DOHH2 (cell line): ENCODE measurements at regions not wholly inside any gene's neighbourhood (a gene's known extent, or its start where the extent isn't known, plus 50 kb on each side); places are given as distances from the start of the nearest gene placed in this dataset.

Experiments used
- H3F3A ChIP-seq: fragments of 200-600 bp; sonication (generic), shearing (Covaris generic); 2 replicates; pipeline ENCODE4 v1.6.0; 2016; ENCODE audit warnings: antibody characterized with exemption, mild to moderate bottlenecking; ENCODE audit not compliant: control insufficient read depth, insufficient read depth
- H3K27ac ChIP-seq: fragments of 200-600 bp; sonication (generic); 2 replicates; pipeline ENCODE4 v1.5.1; 2014; ENCODE audit warnings: low read depth, mild to moderate bottlenecking, low read length, moderate library complexity
- H3K27me3 ChIP-seq: fragments of 200-600 bp; sonication (generic); 2 replicates; pipeline ENCODE4 v1.6.1; 2014; ENCODE audit warnings: mild to moderate bottlenecking, low read length, mixed read lengths; ENCODE audit not compliant: control insufficient read depth
- H3K36me3 ChIP-seq: fragments of 200-600 bp; sonication (generic); 2 replicates; pipeline ENCODE4 v1.6.1; 2014; ENCODE audit warnings: mild to moderate bottlenecking, low read length, moderate library complexity, mixed read lengths; ENCODE audit not compliant: control insufficient read depth
- H3K4me1 ChIP-seq: fragments of 200-600 bp; sonication (generic); 2 replicates; pipeline ENCODE4 v1.6.1; 2014; ENCODE audit warnings: mild to moderate bottlenecking, low read length, mixed read lengths; ENCODE audit not compliant: control insufficient read depth
- H3K4me2 ChIP-seq: fragments of 200-600 bp; sonication (generic); 2 replicates; pipeline ENCODE4 v1.6.0; 2014; ENCODE audit warnings: mild to moderate bottlenecking, low read length, moderate library complexity
- H3K4me3 ChIP-seq: fragments of 200-600 bp; sonication (generic); 2 replicates; pipeline ENCODE4 v1.5.1; 2014; ENCODE audit warnings: mild to moderate bottlenecking, low read length, mixed read lengths
- H3K79me2 ChIP-seq: fragments of 200-600 bp; sonication (generic); 2 replicates; pipeline ENCODE4 v1.6.1; 2014; ENCODE audit warnings: mild to moderate bottlenecking, low read length, mixed read lengths; ENCODE audit not compliant: control insufficient read depth
- H3K9me2 ChIP-seq: fragments of 200-600 bp; sonication (generic); replicated peaks from 2 replicates; pipeline ENCODE4 v1.6.1; 2014; ENCODE audit warnings: mild to moderate bottlenecking, low read length, mixed read lengths; ENCODE audit not compliant: control insufficient read depth
- H3K9me3 ChIP-seq: fragments of 200-600 bp; sonication (generic); 2 replicates; pipeline ENCODE4 v1.6.1; 2014; ENCODE audit warnings: antibody characterized with exemption, low read length, mixed read lengths; ENCODE audit not compliant: control insufficient read depth, insufficient read depth
- H4K20me1 ChIP-seq: fragments of 200-600 bp; sonication (generic); 2 replicates; pipeline ENCODE4 v1.6.0; 2014; ENCODE audit warnings: low read depth, mild to moderate bottlenecking, antibody characterized with exemption, low read length, moderate library complexity; ENCODE audit not compliant: control insufficient read depth, insufficient read depth
- CTCF ChIP-seq: fragments of 200-600 bp; sonication (generic); IDR thresholded peaks from one replicate; pipeline ENCODE4 v1.5.1; 2014; ENCODE audit warnings: antibody characterized with exemption, mild to moderate bottlenecking, low read depth, low read length; ENCODE audit not compliant: poor library complexity, severe bottlenecking
- EZH2phosphoT487 ChIP-seq: fragments of 200-600 bp; sonication (generic); IDR thresholded peaks from 2 replicates; pipeline ENCODE4 v1.6.1; 2017; ENCODE audit warnings: borderline replicate concordance, mild to moderate bottlenecking, antibody characterized with exemption, low read length, moderate library complexity, mixed read lengths

DNA sequence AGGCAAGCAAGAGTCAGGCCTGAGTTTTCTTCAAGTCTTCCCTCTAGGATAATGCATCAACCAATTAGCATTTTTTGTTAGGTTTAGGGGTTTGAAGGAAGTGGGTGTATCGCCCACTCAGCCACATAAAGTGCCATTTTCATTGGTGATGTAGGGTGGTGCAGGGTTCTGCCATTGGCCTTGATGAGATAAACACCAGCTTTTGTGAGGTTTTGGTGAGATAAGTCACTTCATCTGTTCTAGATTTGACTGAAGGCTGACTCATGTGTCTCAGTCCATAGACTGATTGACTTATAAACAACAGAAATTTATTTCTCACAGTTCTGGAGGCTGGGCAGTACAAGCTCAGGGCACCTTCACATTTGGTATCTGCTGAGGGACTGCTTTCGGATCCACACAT, 84.5 kb upstream of the C3orf80 start:
- 0 out of 2 replicates have a peak, but pooled peaks cover 4% of the 10 kb centered on the region for H3K9me3 ChIP-seq
- no peak overlapping the region for H3K27ac ChIP-seq
- TF ChIP-seq EZH2phosphoT487 = no peak
- TF ChIP-seq CTCF = no peak
- no peaks in the 10 kb centered on the region for H3K79me2 ChIP-seq
- H3K4me3 ChIP-seq = no peak overlapping the region
- H3K27me3 ChIP-seq = no peaks in the 10 kb centered on the region
- H4K20me1 ChIP-seq = no peaks in the 10 kb centered on the region
- H3K9me2 ChIP-seq = no peaks in the 10 kb centered on the region
- peaks cover 58% of the 10 kb centered on the region for H3K4me1 ChIP-seq
- no peaks in the 10 kb centered on the region for H3K36me3 ChIP-seq
- peaks cover 9% of the 10 kb centered on the region for H3F3A ChIP-seq
- no peak overlapping the region for H3K4me2 ChIP-seq

DNA sequence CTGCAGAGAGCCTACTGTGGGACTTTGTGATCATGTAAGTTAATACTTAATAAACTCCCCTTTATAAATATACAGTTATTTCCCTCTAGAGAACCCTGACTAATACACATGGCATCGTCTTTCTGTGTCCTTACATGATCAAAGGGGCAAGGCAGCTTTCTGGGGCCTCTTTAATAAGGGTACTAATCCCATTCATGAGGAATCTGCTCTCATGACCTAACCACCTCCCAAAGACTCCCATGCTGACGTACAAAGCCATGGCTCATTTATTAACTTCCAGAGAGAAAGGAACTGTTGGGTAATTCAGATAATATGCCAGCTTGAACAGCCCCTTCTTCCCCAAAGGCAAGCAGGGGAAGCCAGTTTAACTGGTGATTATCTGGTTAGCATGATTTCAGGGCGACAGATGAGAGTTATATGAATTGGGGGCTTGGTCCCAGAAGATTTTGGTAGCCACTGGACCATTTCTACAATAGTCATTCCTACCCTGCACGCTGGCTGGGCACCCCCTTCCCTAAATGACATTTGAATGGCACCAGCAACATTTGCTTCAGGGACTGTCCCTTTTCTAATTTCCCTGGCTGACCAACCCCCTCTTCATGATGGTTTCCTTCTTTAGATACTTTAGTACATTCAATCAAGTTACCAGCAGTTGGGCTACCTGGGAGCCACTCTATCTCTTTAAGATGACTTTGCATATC, 83.6 kb upstream of the C3orf80 start:
- H3K9me3 ChIP-seq = 0 out of 2 replicates have a peak, but pooled peaks cover 4% of the 10 kb centered on the region
- no peak overlapping the region for H3K27ac ChIP-seq
- no peak for TF ChIP-seq CTCF
- no peak for TF ChIP-seq EZH2phosphoT487
- H3K4me2 ChIP-seq = no peak overlapping the region
- no peaks in the 10 kb centered on the region for H3K36me3 ChIP-seq
- H3K27me3 ChIP-seq = no peaks in the 10 kb centered on the region
- no peaks in the 10 kb centered on the region for H3K79me2 ChIP-seq
- H3F3A ChIP-seq = peaks cover 3% of the 10 kb centered on the region
- H3K4me1 ChIP-seq = peaks cover 50% of the 10 kb centered on the region
- H3K4me3 ChIP-seq = no peak overlapping the region
- no peaks in the 10 kb centered on the region for H4K20me1 ChIP-seq
- H3K9me2 ChIP-seq = no peaks in the 10 kb centered on the region

- Histone ChIP-seq H3K4me1 (peaks cover 31% of the 10 kb centered on the region), H3F3A (no peaks in the 10 kb centered on the region), H3K36me3 (no peaks in the 10 kb centered on the region), H3K4me2 (no peak overlapping the region), H3K4me3 (no peak overlapping the region), H3K27ac (no peak overlapping the region), H3K79me2 (no peaks in the 10 kb centered on the region), H3K9me3 (0 out of 2 replicates have a peak, but pooled peaks cover 4% of the 10 kb centered on the region), H4K20me1 (no peaks in the 10 kb centered on the region), H3K9me2 (no peaks in the 10 kb centered on the region), H3K27me3 (no peaks in the 10 kb centered on the region)
- no peak for TF ChIP-seq EZH2phosphoT487
Observed at GRCh38 chr3:160143482-160143881, 81.7 kb upstream of the C3orf80 start.

DNA sequence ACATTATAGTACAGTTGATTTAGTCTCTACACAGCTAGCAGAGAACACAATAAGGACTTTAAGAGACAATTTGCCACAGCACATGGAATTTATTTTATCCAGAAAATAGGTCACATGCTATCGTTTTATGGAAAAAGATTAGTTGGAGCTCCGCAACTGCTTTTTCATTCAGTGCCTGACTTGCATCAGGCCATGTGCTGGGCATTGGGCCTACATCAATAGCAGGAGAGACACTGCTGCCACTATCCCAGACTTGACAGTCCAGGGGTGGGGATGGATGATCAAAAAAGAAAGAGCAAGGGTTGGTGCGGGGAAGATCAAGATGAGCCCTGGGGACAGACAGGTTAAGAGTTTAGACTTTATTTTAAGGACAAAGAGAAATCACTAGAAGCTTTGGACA, 75.2 kb upstream of the C3orf80 start:
- no peak overlapping the region for H3K4me3 ChIP-seq
- no peak overlapping the region for H3K27ac ChIP-seq
- H3K4me2 ChIP-seq = no peak overlapping the region
- H4K20me1 ChIP-seq = no peaks in the 10 kb centered on the region
- H3K9me3 ChIP-seq = no peaks in the 10 kb centered on the region
- H3K36me3 ChIP-seq = no peaks in the 10 kb centered on the region
- H3K79me2 ChIP-seq = no peaks in the 10 kb centered on the region
- no peaks in the 10 kb centered on the region for H3K9me2 ChIP-seq
- TF ChIP-seq EZH2phosphoT487 (no peak), CTCF (no peak)
- H3K27me3 ChIP-seq = no peaks in the 10 kb centered on the region
- H3F3A ChIP-seq = no peaks in the 10 kb centered on the region
- no peaks in the 10 kb centered on the region for H3K4me1 ChIP-seq
